Panc1 (cell line): ENCODE measurements at regions not wholly inside any gene's neighbourhood (a gene's known extent, or its start where the extent isn't known, plus 50 kb on each side); places are given as distances from the start of the nearest gene placed in this dataset.

Experiments used
- ATAC-seq: fragments of 200-7000 bp; cut with Tn5 transposase; 2 replicates; pipeline ENCODE4 v1.9.1; 2020; ENCODE audit warnings: mild to moderate bottlenecking, moderate library complexity
- BruUV-seq: library from RNA; stranded (reverse); fragments of 400-500 nt; replicated peaks from 2 replicates; lab custom pipeline; 2021; lab: Mats Ljungman, UMichigan
- CTCF ChIA-PET: fragments of 300-600 bp; sonication (Branson Sonifier 250); formaldehyde crosslinking; loops from one replicate; lab custom pipeline; 2022; ENCODE audit warnings: antibody characterized with exemption; lab: Charles Lee
- POLR2A ChIA-PET: fragments of 300-600 bp; sonication (Branson Sonifier 250); formaldehyde crosslinking; loops from one replicate; lab custom pipeline; 2022; ENCODE audit warnings: antibody characterized with exemption; lab: Charles Lee
- DNase-seq: peaks from one replicate; pipeline ENCODE4 v3.0.0-alpha.2; 2010; ENCODE audit warnings: low read depth, low spot score
- H3K27ac ChIP-seq: 2 replicates; pipeline ENCODE4 v1.5.1; 2011; ENCODE audit warnings: mild to moderate bottlenecking, low read length, inconsistent platforms
- H3K27me3 ChIP-seq: fragments of 200-500 bp; sonication (Bioruptor generic); 2 replicates; pipeline ENCODE4 v1.6.0; 2014; ENCODE audit warnings: low read length, inconsistent platforms; ENCODE audit not compliant: control insufficient read depth, insufficient read depth
- H3K36me3 ChIP-seq: fragments of 200-500 bp; sonication (Bioruptor generic); 2 replicates; pipeline ENCODE4 v1.5.1; 2014; ENCODE audit warnings: inconsistent platforms, mild to moderate bottlenecking, low read length, moderate library complexity; ENCODE audit not compliant: control insufficient read depth, insufficient read depth
- H3K4me1 ChIP-seq: 2 replicates; pipeline ENCODE4 v1.5.1; 2011; ENCODE audit warnings: inconsistent platforms, mild to moderate bottlenecking, low read length, moderate library complexity; ENCODE audit not compliant: control insufficient read depth, insufficient read depth
- H3K4me3 ChIP-seq, 2 experiments: 2 replicates each; pipeline ENCODE4 v1.5.1; 2011 to 2012; ENCODE audit warnings: low read depth in 2 of 2, low read length in 2 of 2, mild to moderate bottlenecking in 2 of 2, inconsistent platforms in 1 of 2, moderate library complexity in 1 of 2
- H3K9me3 ChIP-seq: fragments of 200-500 bp; sonication (Bioruptor generic); 2 replicates; pipeline ENCODE4 v1.5.1; 2014; ENCODE audit warnings: low read depth, mild to moderate bottlenecking, inconsistent platforms, low read length, moderate library complexity; ENCODE audit not compliant: control insufficient read depth, insufficient read depth
- CTCF ChIP-seq: fragments of 450-650 bp; IDR thresholded peaks from 2 replicates; pipeline ENCODE4 v1.5.1; 2017; ENCODE audit warnings: mild to moderate bottlenecking
- POLR2AphosphoS5 ChIP-seq: IDR thresholded peaks from 2 replicates; pipeline ENCODE4 v1.6.1; 2012; ENCODE audit warnings: mild to moderate bottlenecking, low read depth, low read length, moderate library complexity
- SIN3A ChIP-seq: IDR thresholded peaks from 2 replicates; pipeline ENCODE4 v1.6.1; 2012; ENCODE audit warnings: low read depth, mild to moderate bottlenecking, low read length, moderate library complexity, borderline replicate concordance; ENCODE audit not compliant: insufficient read depth
- TCF7L2 ChIP-seq: IDR thresholded peaks from 2 replicates; pipeline ENCODE4 v1.6.1; 2011; ENCODE audit warnings: mild to moderate bottlenecking, low read depth, low read length, inconsistent platforms
- in situ Hi-C: cut with HindIII; loops from 2 replicates; pipeline ENCODE4 v1.10.0; 2016; ENCODE audit warnings: low sequenced_read_pairs, low pct_unique_long_range_greater_than_20kb
- intact Hi-C: fragments of 100-400 bp; cut with micrococcal nuclease; formaldehyde crosslinking; loops from one replicate; pipeline ENCODE4 v1.10.0; 2022; ENCODE audit not compliant: unreplicated experiment
- TF ChIP-seq, protein P1 (sequence below), 2 experiments: IDR thresholded peaks; 2 replicates each; pipeline ENCODE4 v1.6.1; 2011 to 2012; ENCODE audit warnings: low read depth in 2 of 2, control low read depth in 1 of 2, low read length in 1 of 2, mild to moderate bottlenecking in 1 of 2, moderate library complexity in 1 of 2; ENCODE audit not compliant: insufficient read depth in 1 of 2

- ChIA-PET CTCF (no interaction called here), POLR2A (no interaction called here)
- Histone ChIP-seq H3K4me3 (no peak overlapping the region), H3K9me3 (no peaks in the 10 kb centered on the region), H3K27ac (no peak overlapping the region), H3K27me3 (no peaks in the 10 kb centered on the region), H3K4me1 (no peaks in the 10 kb centered on the region), H3K36me3 (no peaks in the 10 kb centered on the region)
- no TSS peak for BruUV-seq
- intact Hi-C loops (no loop called here), in situ Hi-C loops (no loop called here)
- TF ChIP-seq, protein P1, sequence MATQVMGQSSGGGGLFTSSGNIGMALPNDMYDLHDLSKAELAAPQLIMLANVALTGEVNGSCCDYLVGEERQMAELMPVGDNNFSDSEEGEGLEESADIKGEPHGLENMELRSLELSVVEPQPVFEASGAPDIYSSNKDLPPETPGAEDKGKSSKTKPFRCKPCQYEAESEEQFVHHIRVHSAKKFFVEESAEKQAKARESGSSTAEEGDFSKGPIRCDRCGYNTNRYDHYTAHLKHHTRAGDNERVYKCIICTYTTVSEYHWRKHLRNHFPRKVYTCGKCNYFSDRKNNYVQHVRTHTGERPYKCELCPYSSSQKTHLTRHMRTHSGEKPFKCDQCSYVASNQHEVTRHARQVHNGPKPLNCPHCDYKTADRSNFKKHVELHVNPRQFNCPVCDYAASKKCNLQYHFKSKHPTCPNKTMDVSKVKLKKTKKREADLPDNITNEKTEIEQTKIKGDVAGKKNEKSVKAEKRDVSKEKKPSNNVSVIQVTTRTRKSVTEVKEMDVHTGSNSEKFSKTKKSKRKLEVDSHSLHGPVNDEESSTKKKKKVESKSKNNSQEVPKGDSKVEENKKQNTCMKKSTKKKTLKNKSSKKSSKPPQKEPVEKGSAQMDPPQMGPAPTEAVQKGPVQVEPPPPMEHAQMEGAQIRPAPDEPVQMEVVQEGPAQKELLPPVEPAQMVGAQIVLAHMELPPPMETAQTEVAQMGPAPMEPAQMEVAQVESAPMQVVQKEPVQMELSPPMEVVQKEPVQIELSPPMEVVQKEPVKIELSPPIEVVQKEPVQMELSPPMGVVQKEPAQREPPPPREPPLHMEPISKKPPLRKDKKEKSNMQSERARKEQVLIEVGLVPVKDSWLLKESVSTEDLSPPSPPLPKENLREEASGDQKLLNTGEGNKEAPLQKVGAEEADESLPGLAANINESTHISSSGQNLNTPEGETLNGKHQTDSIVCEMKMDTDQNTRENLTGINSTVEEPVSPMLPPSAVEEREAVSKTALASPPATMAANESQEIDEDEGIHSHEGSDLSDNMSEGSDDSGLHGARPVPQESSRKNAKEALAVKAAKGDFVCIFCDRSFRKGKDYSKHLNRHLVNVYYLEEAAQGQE (IDR thresholded peaks at IDR 0.05; ENCODE audit: insufficient read depth in 1 of 2, low read depth in 2 of 2, low read length in 1 of 2), result no peak
- TF ChIP-seq SIN3A (no peak), POLR2AphosphoS5 (no peak), TCF7L2 (no peak), CTCF (no peak)
- no peak for ATAC-seq
- DNase-seq, result no peak
These were observed 348.3 kb downstream of the SLC16A7 start for GRCh38 chr12:59944177-59944576.

DNA sequence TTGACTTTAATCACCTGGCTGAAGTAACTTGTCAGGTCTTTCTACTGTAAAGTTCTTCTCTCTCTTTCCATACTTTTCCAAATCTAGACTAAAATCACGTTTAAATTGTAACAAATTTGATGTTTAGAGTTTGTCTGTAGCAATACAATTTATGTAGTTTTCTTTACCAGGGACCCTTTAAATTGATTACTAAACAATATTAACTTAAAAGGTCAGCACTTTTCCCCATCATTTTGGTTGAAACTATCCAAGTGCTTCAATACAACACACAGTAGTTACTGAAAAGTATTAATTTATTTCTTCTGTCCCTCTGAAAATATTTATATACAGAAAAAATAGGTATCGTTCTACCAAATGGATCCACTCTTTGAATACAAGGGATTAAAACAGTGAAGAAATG is 350.8 kb downstream of the SLC16A7 start:
- intact Hi-C loops, result no loop called here
- ChIA-PET POLR2A (no interaction called here), CTCF (no interaction called here)
- in situ Hi-C loops, result no loop called here
- H3K27me3 ChIP-seq, result no peaks in the 10 kb centered on the region
- no peak overlapping the region for H3K27ac ChIP-seq
- no TSS peak for BruUV-seq
- TF ChIP-seq SIN3A, result no peak
- TF ChIP-seq POLR2AphosphoS5, result no peak
- TF ChIP-seq CTCF, result no peak
- TF ChIP-seq, protein P1 (IDR thresholded peaks at IDR 0.05; ENCODE audit: insufficient read depth in 1 of 2, low read depth in 2 of 2, low read length in 1 of 2), result no peak
- no peak for TF ChIP-seq TCF7L2
- H3K4me1 ChIP-seq, result no peaks in the 10 kb centered on the region
- H3K36me3 ChIP-seq, result no peaks in the 10 kb centered on the region
- DNase-seq, result no peak
- ATAC-seq, result no peak
- no peak overlapping the region for H3K4me3 ChIP-seq
- H3K9me3 ChIP-seq, result no peaks in the 10 kb centered on the region
